NT2/D1 (cell line): ENCODE measurements at regions not wholly inside any gene's neighbourhood (a gene's known extent, or its start where the extent isn't known, plus 50 kb on each side); places are given as distances from the start of the nearest gene placed in this dataset.

ENCODE experiments used
- SUZ12 ChIP-seq: IDR thresholded peaks from 2 replicates; pipeline ENCODE4 v1.6.1; 2011; ENCODE audit not compliant: insufficient read length, insufficient read depth; ENCODE audit errors: extremely low read depth
- YY1 ChIP-seq: IDR thresholded peaks from 2 replicates; pipeline ENCODE4 v1.6.1; 2011; ENCODE audit not compliant: insufficient read length, insufficient read depth
- ZNF274 ChIP-seq: IDR thresholded peaks from 2 replicates; pipeline ENCODE4 v1.6.1; 2011; ENCODE audit warnings: mild to moderate bottlenecking, low read depth, low read length

DNA sequence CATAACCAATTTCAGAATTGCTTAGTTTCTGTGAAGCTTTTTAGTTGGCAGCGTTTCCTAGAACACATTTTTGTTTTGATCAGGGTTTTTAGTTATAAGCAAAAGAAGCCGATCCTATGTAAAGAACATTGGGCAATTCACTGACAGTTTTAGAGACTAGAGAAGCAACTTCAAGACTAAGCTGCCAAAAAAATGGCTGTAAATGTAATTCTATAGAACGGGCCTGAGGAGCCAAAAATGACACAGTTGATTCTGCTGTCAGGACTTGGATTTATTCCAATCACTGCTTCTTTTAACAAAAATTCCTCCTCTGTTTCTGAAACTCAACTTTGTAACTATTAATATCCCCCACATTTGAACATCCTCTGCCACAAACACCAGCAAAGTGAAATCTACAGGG, 236.0 kb upstream of the EYS start:
- no peak for TF ChIP-seq SUZ12
- TF ChIP-seq ZNF274, result no peak
- TF ChIP-seq YY1, result no peak
